HT-29 (cell line): ENCODE measurements at regions not wholly inside any gene's neighbourhood (a gene's known extent, or its start where the extent isn't known, plus 50 kb on each side); places are given as distances from the start of the nearest gene placed in this dataset.
"Not testable (repeated sequence)": the region's sequence is repeated elsewhere in the genome, so short reads cannot be mapped to it uniquely, and the experiment has no call there.

Experiments used
- DNase-seq: peaks from one replicate; pipeline ENCODE4 v3.0.0-alpha.2; 2015; ENCODE audit warnings: low spot score

DNA sequence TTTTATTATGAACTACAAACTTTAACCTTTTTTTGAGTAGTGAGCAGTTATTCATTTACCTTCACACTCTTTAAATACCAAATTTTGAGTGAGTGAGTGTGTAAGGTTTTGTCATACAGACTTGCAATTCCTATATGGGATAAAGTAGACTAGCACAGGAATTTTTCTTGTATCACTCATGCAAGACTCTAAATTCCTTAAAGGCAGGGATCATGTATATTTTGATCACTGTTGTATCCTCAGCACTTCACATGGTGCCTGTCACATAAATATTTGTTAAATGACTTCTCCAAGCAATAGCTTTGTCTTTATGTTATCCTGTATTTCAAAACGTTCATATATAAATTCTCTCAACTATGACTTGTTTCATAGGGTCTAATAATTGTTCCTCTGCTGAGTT lies 119.1 kb upstream of the NBPF19 start:
- DNase-seq, result not testable (repeated sequence)

DNA sequence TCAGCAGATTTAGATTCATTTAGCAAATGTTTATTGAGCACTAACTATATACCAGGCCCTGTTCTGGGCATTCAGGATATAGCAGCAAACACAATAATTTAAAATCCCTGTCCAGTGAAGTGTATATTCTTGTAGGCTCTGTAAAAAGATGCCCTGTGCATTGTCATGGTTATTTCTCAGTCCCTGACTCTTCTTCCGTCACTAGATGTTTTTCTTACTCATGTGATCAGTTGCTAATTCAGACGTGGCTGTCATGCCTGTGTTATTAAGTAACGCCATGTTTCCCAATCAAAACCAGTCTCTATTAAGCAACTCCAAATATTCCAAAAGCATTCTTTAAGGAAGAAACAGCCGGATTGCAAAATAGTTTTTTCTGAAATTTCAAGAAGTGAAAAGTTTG lies 118.7 kb upstream of the NBPF19 start:
- not testable (repeated sequence) for DNase-seq

DNA sequence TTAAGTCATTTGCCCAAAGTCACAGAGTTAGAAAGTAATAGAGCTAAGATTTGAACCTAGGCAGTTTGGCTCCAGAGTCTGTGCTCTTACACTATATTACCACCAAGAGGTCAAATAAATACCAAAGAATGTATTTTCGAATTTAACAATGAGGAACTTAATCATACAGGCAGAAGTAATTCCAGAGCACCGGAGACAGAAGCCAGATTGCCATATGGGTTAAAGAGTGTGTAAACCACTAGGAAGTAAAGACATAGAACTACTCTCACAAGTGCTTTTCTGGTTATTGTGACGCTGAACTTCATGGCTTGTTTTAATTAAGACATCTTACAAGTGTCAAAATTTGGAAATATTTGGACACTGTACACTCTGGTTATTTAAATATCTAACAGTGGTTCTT lies 114.5 kb upstream of the NBPF19 start:
- DNase-seq, result not testable (repeated sequence)

DNA sequence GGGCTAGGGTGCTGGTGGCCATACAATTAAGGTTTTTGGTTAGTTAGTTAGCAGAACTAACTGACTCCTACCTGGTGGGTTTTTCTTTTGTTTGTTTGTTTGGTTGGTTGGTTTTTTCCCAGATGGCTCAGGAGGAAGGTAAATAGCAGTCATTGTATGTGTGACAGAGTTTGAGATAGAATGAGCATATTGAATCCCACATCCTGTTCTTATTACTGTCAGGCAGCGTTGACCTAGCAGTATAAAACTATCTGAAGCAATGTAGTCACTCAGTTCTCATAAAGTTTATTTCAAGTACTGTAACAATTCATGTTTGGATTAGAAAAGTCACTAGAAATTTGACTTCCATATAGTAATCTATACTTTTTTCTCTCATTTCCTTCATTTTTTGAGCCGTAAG lies 113.5 kb upstream of the NBPF19 start:
- DNase-seq, result not testable (repeated sequence)

DNA sequence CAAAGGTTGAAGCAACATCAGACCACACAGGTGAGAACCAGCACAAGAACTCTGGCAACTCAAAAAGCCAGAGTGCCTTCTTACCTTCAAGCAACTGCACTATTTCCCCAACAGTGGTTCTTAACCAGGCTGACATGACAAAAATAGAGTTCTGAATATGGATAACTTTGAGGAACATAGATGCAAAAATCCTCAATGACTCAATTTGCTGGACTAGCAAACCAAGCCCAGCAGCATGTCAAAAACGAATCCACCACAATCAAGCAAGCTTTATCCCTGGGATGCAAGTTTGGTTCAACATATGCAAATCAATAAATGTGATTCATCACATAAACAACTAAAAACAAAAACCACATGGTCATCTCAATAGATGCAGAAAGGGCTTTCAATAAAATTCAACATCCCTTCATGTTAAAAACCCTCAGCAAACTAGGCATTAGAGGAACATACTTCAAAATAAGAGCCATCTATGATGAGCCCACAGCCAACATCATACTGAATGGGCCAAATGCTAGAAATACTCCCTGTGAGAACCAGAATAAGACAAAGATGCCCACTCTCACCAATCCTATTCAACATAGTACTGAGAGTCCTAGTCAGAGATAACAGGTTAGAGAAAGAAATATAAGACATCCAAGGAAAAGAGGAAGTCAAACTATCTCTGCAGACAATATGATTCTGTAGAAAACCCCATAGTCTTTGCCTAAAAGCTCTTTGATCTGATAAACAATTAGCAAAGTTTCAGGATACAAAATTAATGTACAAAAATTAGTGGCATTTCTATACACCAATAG lies 110.5 kb upstream of the NBPF19 start:
- not testable (repeated sequence) for DNase-seq

DNA sequence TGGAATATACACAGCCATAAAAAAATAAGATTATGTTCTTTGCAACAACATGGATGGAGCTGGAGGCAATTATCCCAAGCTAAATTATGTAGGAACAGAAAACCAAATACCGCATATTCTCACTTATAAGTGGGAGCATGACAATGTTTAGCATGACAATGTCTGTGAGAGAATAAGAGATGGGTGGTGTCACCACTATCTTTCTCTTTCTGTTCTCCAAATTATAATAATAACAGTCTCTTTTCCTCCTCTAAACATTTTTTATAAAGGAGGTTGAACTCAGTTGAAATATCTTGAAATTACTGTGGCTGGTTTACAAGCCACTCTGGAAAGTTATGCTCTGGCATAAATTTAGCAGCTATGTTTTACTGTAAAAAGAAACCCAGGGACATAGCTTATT lies 108.4 kb upstream of the NBPF19 start:
- not testable (repeated sequence) for DNase-seq

GRCh38 chr1:149367472-149368044 lies 107.3 kb upstream of the NBPF19 start:
- DNase-seq, result not testable (repeated sequence)

- not testable (repeated sequence) for DNase-seq
Observed at GRCh38 chr1:149368337-149368736, 106.5 kb upstream of the NBPF19 start.

DNA sequence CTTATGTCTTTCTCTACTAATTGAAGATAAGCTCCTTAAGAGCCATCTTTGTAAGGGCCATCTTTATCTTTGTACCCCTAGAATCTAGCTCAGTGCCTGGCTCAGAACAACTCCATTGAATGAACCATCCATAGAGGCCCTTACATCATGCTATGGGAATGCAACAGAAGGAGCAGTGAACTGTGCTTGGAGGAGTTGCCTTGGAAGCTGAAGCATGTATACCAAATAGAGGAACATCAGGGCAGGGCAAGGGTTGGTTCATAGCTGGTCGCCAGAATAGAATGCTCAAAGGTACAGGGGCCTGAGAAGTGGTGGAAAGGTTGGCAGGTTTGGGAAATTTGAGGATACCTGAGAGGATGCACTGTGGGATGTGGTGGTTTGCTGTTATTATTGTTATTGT lies 105.8 kb upstream of the NBPF19 start:
- not testable (repeated sequence) for DNase-seq

GRCh38 chr1:149371955-149372354 lies 102.9 kb upstream of the NBPF19 start:
- DNase-seq, result not testable (repeated sequence)

DNA sequence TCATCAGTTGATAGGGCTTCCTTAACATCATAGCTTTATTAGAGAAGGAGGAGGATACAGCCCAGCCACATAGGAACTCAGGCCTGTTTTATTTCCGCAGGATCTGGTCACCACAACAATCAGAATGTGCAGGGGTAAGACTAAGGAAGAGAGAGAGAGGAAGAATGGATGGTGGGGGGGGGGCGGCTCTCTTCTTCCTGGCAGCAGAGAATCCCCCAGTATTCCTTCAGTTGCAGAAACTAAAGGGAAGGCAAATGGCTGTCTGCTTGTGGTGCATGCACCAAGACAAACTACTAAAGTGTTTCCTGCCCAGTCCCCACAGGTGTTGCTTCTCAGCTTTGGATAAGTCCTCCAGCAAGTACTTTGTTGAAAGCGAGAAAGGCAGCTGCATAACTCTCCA lies 96.4 kb upstream of the NBPF19 start:
- not testable (repeated sequence) for DNase-seq

DNA sequence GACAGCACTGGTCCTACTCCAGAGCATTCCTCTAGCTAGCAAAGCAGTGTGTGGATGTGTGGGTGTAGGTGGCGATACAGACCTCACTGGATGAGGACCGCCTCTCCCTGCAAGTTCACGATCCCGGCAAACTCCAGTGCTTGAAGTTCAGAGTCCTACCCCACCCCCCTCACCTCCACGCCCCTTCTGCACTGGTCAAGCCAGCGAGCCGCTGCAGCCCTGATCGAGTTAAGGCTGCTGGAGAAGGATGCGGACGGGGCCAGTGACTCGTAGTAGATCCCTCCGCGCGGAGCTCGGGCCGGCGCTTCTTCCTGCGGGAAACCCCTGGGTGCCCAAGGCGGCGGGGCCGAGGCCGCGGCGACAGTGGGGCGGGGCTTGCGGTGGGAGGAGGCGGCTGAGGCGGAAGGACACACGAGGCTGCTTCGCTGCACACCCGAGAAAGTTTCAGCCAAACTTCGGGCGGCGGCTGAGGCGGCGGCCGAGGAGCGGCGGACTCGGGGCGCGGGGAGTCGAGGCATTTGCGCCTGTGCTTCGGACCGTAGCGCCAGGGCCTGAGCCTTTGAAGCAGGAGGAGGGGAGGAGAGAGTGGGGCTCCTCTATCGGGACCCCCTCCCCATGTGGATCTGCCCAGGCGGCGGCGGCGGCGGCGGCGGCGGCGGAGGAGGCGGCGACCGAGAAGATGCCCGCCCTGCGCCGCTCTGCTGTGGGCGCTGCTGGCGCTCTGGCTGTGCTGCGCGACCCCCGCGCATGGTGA lies 84.5 kb upstream of the NBPF19 start:
- peak; percentile 61 for DNase-seq

DNA sequence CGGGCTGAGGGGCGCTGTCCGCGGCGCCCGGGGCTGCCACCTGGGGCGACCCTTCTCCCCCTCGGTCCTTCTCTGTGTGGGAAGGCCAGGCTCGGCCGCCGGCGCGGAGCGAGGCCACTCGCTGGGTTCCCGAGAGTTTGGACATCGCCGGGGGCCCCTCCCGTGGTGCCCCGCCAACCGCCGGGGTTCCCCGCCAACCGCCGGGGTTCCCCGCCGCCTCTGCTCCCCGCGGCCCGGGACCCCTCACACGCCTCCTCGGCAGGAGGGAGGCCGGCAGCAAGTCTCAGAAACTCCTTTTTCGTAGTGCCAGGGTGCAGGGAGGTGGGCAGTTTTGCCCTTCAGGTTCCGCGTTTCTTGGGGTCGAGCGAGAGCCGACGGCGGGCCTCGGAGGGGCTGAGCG lies 83.9 kb upstream of the NBPF19 start:
- not testable (repeated sequence) for DNase-seq

GRCh38 chr1:149395802-149396201 lies 79.0 kb upstream of the NBPF19 start:
- DNase-seq, result not testable (repeated sequence)

DNA sequence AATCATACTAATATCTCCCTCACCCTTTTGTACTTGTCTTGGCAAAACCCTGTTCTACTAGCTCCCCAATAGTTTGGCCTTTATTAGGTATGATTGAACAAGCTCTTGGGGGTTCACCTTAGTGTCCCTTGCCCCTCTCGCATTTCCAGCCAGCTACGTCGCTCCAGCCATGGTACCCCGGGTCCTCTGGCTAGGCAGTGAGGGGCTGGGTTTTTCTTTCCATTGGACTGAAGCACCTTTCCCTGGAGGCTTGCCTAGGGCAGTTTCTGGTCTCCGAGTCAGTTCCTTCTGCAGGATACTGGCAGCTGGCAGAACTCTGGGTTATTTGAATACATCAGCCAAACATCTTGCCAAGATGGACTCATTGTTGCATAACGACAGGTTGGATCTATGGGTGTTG lies 76.3 kb upstream of the NBPF19 start:
- DNase-seq, result not testable (repeated sequence)

DNA sequence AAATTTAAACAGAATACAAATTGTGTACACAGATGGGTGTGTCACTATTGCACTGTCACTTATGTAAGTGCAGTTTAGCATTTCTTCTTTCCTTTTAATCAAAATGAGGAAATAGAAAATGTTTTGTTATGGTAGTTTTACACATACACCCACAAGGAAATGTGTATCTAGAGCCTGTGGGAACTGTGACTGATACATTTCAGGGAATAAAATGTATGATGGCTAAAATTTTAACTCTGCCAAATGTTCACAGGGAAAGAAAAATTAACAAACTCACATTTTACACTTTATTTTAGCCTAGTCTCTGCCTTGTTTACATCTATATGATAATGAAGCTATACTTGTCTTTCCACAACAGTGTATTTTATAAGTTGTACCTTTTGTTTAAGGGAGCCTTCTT lies 66.4 kb upstream of the NBPF19 start:
- DNase-seq, result not testable (repeated sequence)

- not testable (repeated sequence) for DNase-seq
Observed at GRCh38 chr1:149415373-149415772, 59.5 kb upstream of the NBPF19 start.

GRCh38 chr1:149418782-149419181 lies 56.1 kb upstream of the NBPF19 start:
- not testable (repeated sequence) for DNase-seq

GRCh38 chr1:149423122-149423521 lies 51.7 kb upstream of the NBPF19 start:
- DNase-seq, result not testable (repeated sequence)
